ENCODE measurements at regions not wholly inside any gene's neighbourhood (a gene's known extent, or its start where the extent isn't known, plus 50 kb on each side); places are given as distances from the start of the nearest gene placed in this dataset.

- no peak overlapping the region for H3K27ac ChIP-seq (ENCODE audit: low read depth)
- TF ChIP-seq ZNF114 (CRISPR knock-in tag; IDR thresholded peaks at IDR 0.05) (no peak), JUNB (IDR thresholded peaks at IDR 0.05; ENCODE audit: unreplicated experiment) (no peak), CTCF (conservative IDR thresholded peaks at IDR 0.05; ENCODE audit: low read depth in 2 of 2) (no peak), EZH2phosphoT487 (IDR thresholded peaks at IDR 0.05; ENCODE audit: unreplicated experiment) (no peak), POLR2AphosphoS5 (IDR thresholded peaks at IDR 0.05; ENCODE audit: low read depth) (no peak), CREB1 (CRISPR knock-in tag; IDR thresholded peaks at IDR 0.05; ENCODE audit: low read depth) (no peak), STAT1 (IDR thresholded peaks at IDR 0.05; ENCODE audit: unreplicated experiment) (no peak), ZNF331 (CRISPR knock-in tag; IDR thresholded peaks at IDR 0.05; ENCODE audit: low read depth) (no peak), EZH2 (IDR thresholded peaks at IDR 0.05; ENCODE audit: low read depth, unreplicated experiment) (no peak), REST (IDR thresholded peaks at IDR 0.05; ENCODE audit: unreplicated experiment) (no peak), ETS1 (IDR thresholded peaks at IDR 0.05) (no peak), NANOG (IDR thresholded peaks at IDR 0.05; ENCODE audit: borderline replicate concordance) (no peak)
- TF ChIP-seq, protein P1, sequence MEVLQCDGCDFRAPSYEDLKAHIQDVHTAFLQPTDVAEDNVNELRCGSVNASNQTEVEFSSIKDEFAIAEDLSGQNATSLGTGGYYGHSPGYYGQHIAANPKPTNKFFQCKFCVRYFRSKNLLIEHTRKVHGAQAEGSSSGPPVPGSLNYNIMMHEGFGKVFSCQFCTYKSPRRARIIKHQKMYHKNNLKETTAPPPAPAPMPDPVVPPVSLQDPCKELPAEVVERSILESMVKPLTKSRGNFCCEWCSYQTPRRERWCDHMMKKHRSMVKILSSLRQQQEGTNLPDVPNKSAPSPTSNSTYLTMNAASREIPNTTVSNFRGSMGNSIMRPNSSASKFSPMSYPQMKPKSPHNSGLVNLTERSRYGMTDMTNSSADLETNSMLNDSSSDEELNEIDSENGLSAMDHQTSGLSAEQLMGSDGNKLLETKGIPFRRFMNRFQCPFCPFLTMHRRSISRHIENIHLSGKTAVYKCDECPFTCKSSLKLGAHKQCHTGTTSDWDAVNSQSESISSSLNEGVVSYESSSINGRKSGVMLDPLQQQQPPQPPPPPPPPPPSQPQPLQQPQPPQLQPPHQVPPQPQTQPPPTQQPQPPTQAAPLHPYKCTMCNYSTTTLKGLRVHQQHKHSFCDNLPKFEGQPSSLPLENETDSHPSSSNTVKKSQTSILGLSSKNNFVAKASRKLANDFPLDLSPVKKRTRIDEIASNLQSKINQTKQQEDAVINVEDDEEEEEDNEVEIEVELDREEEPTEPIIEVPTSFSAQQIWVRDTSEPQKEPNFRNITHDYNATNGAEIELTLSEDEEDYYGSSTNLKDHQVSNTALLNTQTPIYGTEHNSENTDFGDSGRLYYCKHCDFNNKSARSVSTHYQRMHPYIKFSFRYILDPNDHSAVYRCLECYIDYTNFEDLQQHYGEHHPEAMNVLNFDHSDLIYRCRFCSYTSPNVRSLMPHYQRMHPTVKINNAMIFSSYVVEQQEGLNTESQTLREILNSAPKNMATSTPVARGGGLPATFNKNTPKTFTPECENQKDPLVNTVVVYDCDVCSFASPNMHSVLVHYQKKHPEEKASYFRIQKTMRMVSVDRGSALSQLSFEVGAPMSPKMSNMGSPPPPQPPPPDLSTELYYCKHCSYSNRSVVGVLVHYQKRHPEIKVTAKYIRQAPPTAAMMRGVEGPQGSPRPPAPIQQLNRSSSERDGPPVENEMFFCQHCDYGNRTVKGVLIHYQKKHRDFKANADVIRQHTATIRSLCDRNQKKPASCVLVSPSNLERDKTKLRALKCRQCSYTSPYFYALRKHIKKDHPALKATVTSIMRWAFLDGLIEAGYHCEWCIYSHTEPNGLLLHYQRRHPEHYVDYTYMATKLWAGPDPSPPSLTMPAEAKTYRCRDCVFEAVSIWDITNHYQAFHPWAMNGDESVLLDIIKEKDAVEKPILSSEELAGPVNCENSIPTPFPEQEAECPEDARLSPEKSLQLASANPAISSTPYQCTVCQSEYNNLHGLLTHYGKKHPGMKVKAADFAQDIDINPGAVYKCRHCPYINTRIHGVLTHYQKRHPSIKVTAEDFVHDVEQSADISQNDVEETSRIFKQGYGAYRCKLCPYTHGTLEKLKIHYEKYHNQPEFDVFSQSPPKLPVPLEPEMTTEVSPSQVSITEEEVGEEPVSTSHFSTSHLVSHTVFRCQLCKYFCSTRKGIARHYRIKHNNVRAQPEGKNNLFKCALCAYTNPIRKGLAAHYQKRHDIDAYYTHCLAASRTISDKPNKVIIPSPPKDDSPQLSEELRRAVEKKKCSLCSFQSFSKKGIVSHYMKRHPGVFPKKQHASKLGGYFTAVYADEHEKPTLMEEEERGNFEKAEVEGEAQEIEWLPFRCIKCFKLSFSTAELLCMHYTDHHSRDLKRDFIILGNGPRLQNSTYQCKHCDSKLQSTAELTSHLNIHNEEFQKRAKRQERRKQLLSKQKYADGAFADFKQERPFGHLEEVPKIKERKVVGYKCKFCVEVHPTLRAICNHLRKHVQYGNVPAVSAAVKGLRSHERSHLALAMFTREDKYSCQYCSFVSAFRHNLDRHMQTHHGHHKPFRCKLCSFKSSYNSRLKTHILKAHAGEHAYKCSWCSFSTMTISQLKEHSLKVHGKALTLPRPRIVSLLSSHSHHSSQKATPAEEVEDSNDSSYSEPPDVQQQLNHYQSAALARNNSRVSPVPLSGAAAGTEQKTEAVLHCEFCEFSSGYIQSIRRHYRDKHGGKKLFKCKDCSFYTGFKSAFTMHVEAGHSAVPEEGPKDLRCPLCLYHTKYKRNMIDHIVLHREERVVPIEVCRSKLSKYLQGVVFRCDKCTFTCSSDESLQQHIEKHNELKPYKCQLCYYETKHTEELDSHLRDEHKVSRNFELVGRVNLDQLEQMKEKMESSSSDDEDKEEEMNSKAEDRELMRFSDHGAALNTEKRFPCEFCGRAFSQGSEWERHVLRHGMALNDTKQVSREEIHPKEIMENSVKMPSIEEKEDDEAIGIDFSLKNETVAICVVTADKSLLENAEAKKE (CRISPR knock-in tag; IDR thresholded peaks at IDR 0.05): no peak
- no peak for ATAC-seq
Measured at GRCh38 chr6:128712898-128713297, 170.0 kb upstream of the LAMA2 start.

More at GRCh38 chr6:128712898-128713297, 170.0 kb upstream of the LAMA2 start:
- no peaks in the 10 kb centered on the region for H3K9me2 ChIP-seq (ENCODE audit: insufficient read depth)
- Mint-ChIP-seq H3K4me3 (no peak overlapping the region), H3K36me3 (ENCODE audit: low read depth) (no peaks in the 10 kb centered on the region), H3K27ac (no peak overlapping the region), H3K4me1 (peaks cover 2% of the 10 kb centered on the region; the same call in 2 of the 3 replicates), H3K9me3 (no peaks in the 10 kb centered on the region), H3K27me3 (ENCODE audit: insufficient read depth, low read depth, poor library complexity) (no peaks in the 10 kb centered on the region)
- H3K79me2 ChIP-seq (replicated peaks; ENCODE audit: insufficient read depth): no peaks in the 10 kb centered on the region
- H4K20me1 ChIP-seq (replicated peaks; ENCODE audit: insufficient read depth): no peaks in the 10 kb centered on the region
- H3K4me3 ChIP-seq: no peak overlapping the region
- H3F3A ChIP-seq (replicated peaks; ENCODE audit: low read depth): no peaks in the 10 kb centered on the region
- no peak for DNase-seq (ENCODE audit: low spot score)
- no peak overlapping the region for H3K4me2 ChIP-seq
- no peaks in the 10 kb centered on the region for H3K27me3 ChIP-seq (ENCODE audit: insufficient read depth)
- no peaks in the 10 kb centered on the region for H3K36me3 ChIP-seq (ENCODE audit: insufficient read depth)
- H3K4me1 ChIP-seq (ENCODE audit: insufficient read depth): no peaks in the 10 kb centered on the region
- 0 out of 2 replicates have a peak overlapping the region, but pooled peaks have one; percentile 7 for H2AFZ ChIP-seq

Measured in GM23338 (cell line).